ENCODE measurements at regions not wholly inside any gene's neighbourhood (a gene's known extent, or its start where the extent isn't known, plus 50 kb on each side); places are given as distances from the start of the nearest gene placed in this dataset.

GRCh38 chr22:49094151-49094550, 733.5 kb downstream of the BRD1 start:
- BruUV-seq (replicated peaks), result no TSS peak
- Histone ChIP-seq H3K4me1 (ENCODE audit: insufficient read depth, low read length) (no peaks in the 10 kb centered on the region), H3K4me3 (replicated peaks in 1 of 3; ENCODE audit: insufficient read depth in 1 of 3, low read depth in 2 of 3, low read length in 3 of 3) (no peak overlapping the region), H3K36me3 (replicated peaks in 1 of 2; ENCODE audit: control insufficient read depth in 1 of 2, insufficient read depth in 2 of 2, low read length in 2 of 2) (no peaks in the 10 kb centered on the region), H3K27ac (ENCODE audit: extremely low read length, insufficient read depth, low read length) (no peak overlapping the region), H2AFZ (ENCODE audit: low read length) (no peak overlapping the region), H3K4me2 (ENCODE audit: low read depth, low read length) (no peak overlapping the region), H3K79me2 (ENCODE audit: insufficient read depth, low read length) (no peaks in the 10 kb centered on the region), H3K27me3 (ENCODE audit: control insufficient read depth in 1 of 2, insufficient read depth in 2 of 2, low read length in 2 of 2) (peaks cover 5 to 52% of the 10 kb centered on the region in 2 experiments; a peak in 4 of 5 replicates), H3K9ac (ENCODE audit: insufficient read depth, low read depth, low read length) (no peak overlapping the region), H4K20me1 (ENCODE audit: insufficient read depth, low read length) (no peaks in the 10 kb centered on the region), H3K9me3 (ENCODE audit: low read length) (no peaks in the 10 kb centered on the region)
- no peak for ATAC-seq
- no peak for FAIRE-seq
- 6% methylated on average over 7 of the region's 7 CpGs for WGBS (ENCODE audit: low lambda C conversion rate)
- in situ Hi-C loops (cut with HindIII; ENCODE audit: extremely low pct_ligation_motif_present, low pct_unique_long_range_greater_than_20kb), result no loop called here
- TF ChIP-seq HNRNPK (IDR thresholded peaks at IDR 0.05; ENCODE audit: low read depth, low read length, poor library complexity, severe bottlenecking) (peak; percentile 79), TFE3 (CRISPR knock-in tag; IDR thresholded peaks at IDR 0.05) (no peak), PCBP1 (IDR thresholded peaks at IDR 0.05; ENCODE audit: borderline replicate concordance, low read depth, low read length) (0 out of 2 replicates have a peak, but pooled peaks have one; percentile 43), ZNF883 (CRISPR knock-in tag; IDR thresholded peaks at IDR 0.05; ENCODE audit: not compliant biosample characterization) (no peak)
- intact Hi-C loops (cut with micrococcal nuclease; ENCODE audit: unreplicated experiment), result no loop called here
- ChIA-PET CTCF (ENCODE audit: low intra/inter-chr PET ratio, low total read pairs) (no interaction called here), POLR2A (no interaction called here)
- DNase-seq (ENCODE audit: low spot score), result no peak

GRCh38 chr22:49093192-49093880, 734.3 kb downstream of the BRD1 start:
- Histone ChIP-seq H3K27me3 (ENCODE audit: control insufficient read depth in 1 of 2, insufficient read depth in 2 of 2, low read length in 2 of 2) (peaks cover 5 to 58% of the 10 kb centered on the region in 2 experiments; a peak in 4 of 5 replicates), H3K27ac (ENCODE audit: extremely low read length, insufficient read depth, low read length) (no peak overlapping the region), H4K20me1 (ENCODE audit: insufficient read depth, low read length) (no peaks in the 10 kb centered on the region), H3K36me3 (replicated peaks in 1 of 2; ENCODE audit: control insufficient read depth in 1 of 2, insufficient read depth in 2 of 2, low read length in 2 of 2) (no peaks in the 10 kb centered on the region), H3K79me2 (ENCODE audit: insufficient read depth, low read length) (no peaks in the 10 kb centered on the region), H3K4me3 (replicated peaks in 1 of 3; ENCODE audit: insufficient read depth in 1 of 3, low read depth in 2 of 3, low read length in 3 of 3) (no peak overlapping the region), H3K9ac (ENCODE audit: insufficient read depth, low read depth, low read length) (no peak overlapping the region), H3K9me3 (ENCODE audit: low read length) (no peaks in the 10 kb centered on the region), H2AFZ (ENCODE audit: low read length) (no peak overlapping the region), H3K4me2 (ENCODE audit: low read depth, low read length) (no peak overlapping the region), H3K4me1 (ENCODE audit: insufficient read depth, low read length) (no peaks in the 10 kb centered on the region)
- ChIA-PET POLR2A (no interaction called here), CTCF (ENCODE audit: low intra/inter-chr PET ratio, low total read pairs) (no interaction called here)
- DNase-seq (ENCODE audit: low spot score), result no peak
- 38% methylated on average over 12 of the region's 23 CpGs for WGBS (ENCODE audit: low lambda C conversion rate)
- ATAC-seq, result no peak
- in situ Hi-C loops (cut with HindIII; ENCODE audit: extremely low pct_ligation_motif_present, low pct_unique_long_range_greater_than_20kb) (no loop called here), intact Hi-C loops (cut with micrococcal nuclease; ENCODE audit: unreplicated experiment) (no loop called here)
- no peak for FAIRE-seq
- no TSS peak for BruUV-seq (replicated peaks)
- no peak for TF ChIP-seq ZBTB43 (CRISPR knock-in tag; conservative IDR thresholded peaks at IDR 0.05)
- no peak for TF ChIP-seq ZNF263 (CRISPR knock-in tag; IDR thresholded peaks at IDR 0.05)
- TF ChIP-seq KLF16 (CRISPR knock-in tag; IDR thresholded peaks at IDR 0.05), result no peak
- TF ChIP-seq ASH2L (IDR thresholded peaks at IDR 0.05; ENCODE audit: insufficient read length, low read depth, low read length), result no peak
- TF ChIP-seq ZBTB21 (CRISPR knock-in tag; IDR thresholded peaks at IDR 0.05), result no peak
- no peak for TF ChIP-seq ZEB1 (IDR thresholded peaks at IDR 0.05; ENCODE audit: insufficient replicate concordance, low read depth)
- TF ChIP-seq ZNF737 (CRISPR knock-in tag; IDR thresholded peaks at IDR 0.05; ENCODE audit: borderline replicate concordance), result no peak
- TF ChIP-seq ZNF337 (CRISPR knock-in tag; IDR thresholded peaks at IDR 0.05; ENCODE audit: borderline replicate concordance, low read depth), result no peak

Measured in HepG2 (cell line).